HFFc6 (cell line): ENCODE measurements at regions not wholly inside any gene's neighbourhood (a gene's known extent, or its start where the extent isn't known, plus 50 kb on each side); places are given as distances from the start of the nearest gene placed in this dataset.

Experiments
- DNase-seq: peaks from one replicate; pipeline ENCODE4 v3.0.0-alpha.2; 2018
- H3K27ac Mint-ChIP-seq: 2 replicates; pipeline ENCODE4 v1.8.0; 2020; ENCODE audit warnings: mild to moderate bottlenecking, mixed read lengths
- H3K27me3 Mint-ChIP-seq: 2 replicates; pipeline ENCODE4 v1.8.0; 2021; ENCODE audit warnings: mild to moderate bottlenecking, moderate library complexity, mixed read lengths; ENCODE audit not compliant: insufficient read depth
- H3K36me3 Mint-ChIP-seq: 2 replicates; pipeline ENCODE4 v1.8.0; 2021; ENCODE audit warnings: low read depth, mixed read lengths
- H3K4me1 Mint-ChIP-seq: 2 replicates; pipeline ENCODE4 v1.8.0; 2020; ENCODE audit warnings: low read depth, mixed read lengths
- H3K4me3 Mint-ChIP-seq: 2 replicates; pipeline ENCODE4 v1.8.0; 2020; ENCODE audit warnings: mild to moderate bottlenecking, moderate library complexity, mixed read lengths
- H3K9me3 Mint-ChIP-seq: 2 replicates; pipeline ENCODE4 v1.8.0; 2020; ENCODE audit warnings: mild to moderate bottlenecking, mixed read lengths
- TF ChIP-seq, protein P1 (sequence below): fragments of 200-600 bp; sonication (generic); IDR thresholded peaks from 2 replicates; pipeline ENCODE4 v1.5.0; 2021; ENCODE audit warnings: antibody characterized with exemption, mild to moderate bottlenecking

GRCh38 chr9:86718388-86719049, 228.8 kb downstream of the GAS1 start:
- H3K27me3 Mint-ChIP-seq, result no peaks in the 10 kb centered on the region
- no peak for DNase-seq
- TF ChIP-seq, protein P1, sequence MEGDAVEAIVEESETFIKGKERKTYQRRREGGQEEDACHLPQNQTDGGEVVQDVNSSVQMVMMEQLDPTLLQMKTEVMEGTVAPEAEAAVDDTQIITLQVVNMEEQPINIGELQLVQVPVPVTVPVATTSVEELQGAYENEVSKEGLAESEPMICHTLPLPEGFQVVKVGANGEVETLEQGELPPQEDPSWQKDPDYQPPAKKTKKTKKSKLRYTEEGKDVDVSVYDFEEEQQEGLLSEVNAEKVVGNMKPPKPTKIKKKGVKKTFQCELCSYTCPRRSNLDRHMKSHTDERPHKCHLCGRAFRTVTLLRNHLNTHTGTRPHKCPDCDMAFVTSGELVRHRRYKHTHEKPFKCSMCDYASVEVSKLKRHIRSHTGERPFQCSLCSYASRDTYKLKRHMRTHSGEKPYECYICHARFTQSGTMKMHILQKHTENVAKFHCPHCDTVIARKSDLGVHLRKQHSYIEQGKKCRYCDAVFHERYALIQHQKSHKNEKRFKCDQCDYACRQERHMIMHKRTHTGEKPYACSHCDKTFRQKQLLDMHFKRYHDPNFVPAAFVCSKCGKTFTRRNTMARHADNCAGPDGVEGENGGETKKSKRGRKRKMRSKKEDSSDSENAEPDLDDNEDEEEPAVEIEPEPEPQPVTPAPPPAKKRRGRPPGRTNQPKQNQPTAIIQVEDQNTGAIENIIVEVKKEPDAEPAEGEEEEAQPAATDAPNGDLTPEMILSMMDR, result no peak
- H3K4me1 Mint-ChIP-seq, result peaks cover 66% of the 10 kb centered on the region
- no peaks in the 10 kb centered on the region for H3K9me3 Mint-ChIP-seq
- H3K4me3 Mint-ChIP-seq, result no peak overlapping the region
- H3K36me3 Mint-ChIP-seq, result 0 out of 2 replicates have a peak, but pooled peaks cover 7% of the 10 kb centered on the region
- H3K27ac Mint-ChIP-seq, result no peak overlapping the region

GRCh38 chr9:86716326-86716922, 230.9 kb downstream of the GAS1 start:
- Mint-ChIP-seq H3K4me3 (no peak overlapping the region), H3K4me1 (peaks cover 56% of the 10 kb centered on the region), H3K9me3 (no peaks in the 10 kb centered on the region), H3K36me3 (0 out of 2 replicates have a peak, but pooled peaks cover 7% of the 10 kb centered on the region), H3K27me3 (no peaks in the 10 kb centered on the region), H3K27ac (peak overlapping the region; percentile 74; the same call in 1 of the 2 replicates)
- TF ChIP-seq, protein P1, result no peak
- DNase-seq, result no peak

- Mint-ChIP-seq H3K9me3 (no peaks in the 10 kb centered on the region), H3K27me3 (no peaks in the 10 kb centered on the region), H3K4me3 (peak overlapping the region; percentile 24; the same call in 1 of the 2 replicates), H3K4me1 (peaks cover 47% of the 10 kb centered on the region), H3K36me3 (0 out of 2 replicates have a peak, but pooled peaks cover 4% of the 10 kb centered on the region), H3K27ac (peak overlapping the region; percentile 74)
- TF ChIP-seq, protein P1, result no peak
- DNase-seq, result peak; percentile 75
These were observed 232.3 kb downstream of the GAS1 start for GRCh38 chr9:86714999-86715398.

DNA sequence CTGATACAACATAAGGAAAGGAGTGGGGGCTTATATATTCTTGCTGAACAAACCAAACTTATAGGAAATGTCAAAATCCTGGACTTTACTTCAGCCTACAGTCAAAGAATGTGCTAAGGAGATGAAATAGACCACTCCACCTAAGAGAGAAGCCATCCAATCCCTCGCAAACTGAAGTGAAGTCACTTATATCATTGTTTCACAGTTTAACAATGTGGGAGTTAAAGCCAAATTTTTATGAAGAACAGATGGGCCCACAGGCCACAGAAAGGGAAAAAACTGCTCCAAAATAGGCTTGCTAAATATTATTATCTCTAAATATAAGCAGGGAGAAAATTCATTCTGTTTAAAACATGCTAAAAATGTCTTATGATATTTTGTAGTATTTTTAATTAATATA, 233.3 kb downstream of the GAS1 start:
- TF ChIP-seq, protein P1, result no peak
- Mint-ChIP-seq H3K9me3 (no peaks in the 10 kb centered on the region), H3K4me1 (peaks cover 47% of the 10 kb centered on the region), H3K4me3 (peak overlapping the region; percentile 4; the same call in 1 of the 2 replicates), H3K36me3 (no peaks in the 10 kb centered on the region), H3K27ac (peak overlapping the region; percentile 74), H3K27me3 (no peaks in the 10 kb centered on the region)
- DNase-seq, result no peak

DNA sequence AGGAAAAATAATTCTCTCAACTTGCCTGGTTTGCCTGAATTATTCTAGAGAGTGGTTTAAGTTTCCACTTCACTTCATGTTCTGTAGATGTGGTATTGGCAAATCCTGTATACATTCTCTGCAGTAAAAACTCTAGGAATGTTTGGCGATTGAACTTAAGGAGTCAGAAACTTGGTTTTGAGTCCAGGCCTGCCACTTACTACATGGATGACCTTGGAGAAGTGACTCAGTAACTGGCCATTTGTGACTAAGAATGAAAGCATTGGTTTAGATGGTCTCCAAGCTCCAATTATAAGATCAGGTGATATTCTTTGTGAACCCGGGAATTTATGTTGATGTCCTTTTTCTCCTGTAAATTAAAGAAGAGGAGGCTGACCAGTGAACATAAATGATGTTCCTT, 233.8 kb downstream of the GAS1 start:
- Mint-ChIP-seq H3K4me3 (peak overlapping the region; percentile 4; the same call in 1 of the 2 replicates), H3K4me1 (peaks cover 46% of the 10 kb centered on the region), H3K36me3 (no peaks in the 10 kb centered on the region), H3K27ac (peak overlapping the region; percentile 74), H3K27me3 (no peaks in the 10 kb centered on the region), H3K9me3 (no peaks in the 10 kb centered on the region)
- peak; percentile 61 for DNase-seq
- TF ChIP-seq, protein P1, result no peak
